Keratinocyte (primary cell): ENCODE measurements at regions not wholly inside any gene's neighbourhood (a gene's known extent, or its start where the extent isn't known, plus 50 kb on each side); places are given as distances from the start of the nearest gene placed in this dataset.

Experiments
- CTCF ChIP-seq, 3 experiments: IDR thresholded peaks in 1 of 3; conservative IDR thresholded peaks in 1 of 3; optimal IDR thresholded peaks in 1 of 3; 2 replicates in 2 of 3; 3 replicates in 1 of 3; pipeline versions ENCODE3 to v1.5.1; 2011; ENCODE audit warnings: low read length in 3 of 3, mild to moderate bottlenecking in 3 of 3, moderate library complexity in 2 of 3, control low read depth in 1 of 3, inconsistent platforms in 1 of 3; ENCODE audit not compliant: insufficient read depth in 2 of 3; ENCODE audit errors: extremely low read depth in 1 of 3
- EZH2 ChIP-seq: IDR thresholded peaks from one replicate; pipeline ENCODE4 v1.6.1; 2012; ENCODE audit warnings: inconsistent platforms, mild to moderate bottlenecking, low read length, moderate library complexity

GRCh38 chr7:52095861-52096260 lies 779.3 kb upstream of the COBL start:
- no peak for TF ChIP-seq CTCF (optimal IDR thresholded peaks at IDR 0.05 in 1 of 3, IDR thresholded peaks at IDR 0.05 in 1 of 3, conservative IDR thresholded peaks at IDR 0.05 in 1 of 3; ENCODE audit: extremely low read depth in 1 of 3, insufficient read depth in 2 of 3, low read length in 3 of 3)
- no peak for TF ChIP-seq EZH2
